PC-9 (cell line): ENCODE measurements at regions not wholly inside any gene's neighbourhood (a gene's known extent, or its start where the extent isn't known, plus 50 kb on each side); places are given as distances from the start of the nearest gene placed in this dataset.

Experiments used
- BruUV-seq: library from RNA; stranded (reverse); fragments of 400-500 nt; replicated peaks from 2 replicates; lab custom pipeline; 2021; lab: Mats Ljungman, UMichigan
- CTCF ChIA-PET: fragments of 300-600 bp; sonication (Branson Sonifier 250); formaldehyde crosslinking; loops from one replicate; lab custom pipeline; 2022; ENCODE audit warnings: antibody characterized with exemption; lab: Charles Lee
- POLR2A ChIA-PET: fragments of 300-600 bp; sonication (Branson Sonifier 250); formaldehyde crosslinking; loops from one replicate; lab custom pipeline; 2022; ENCODE audit warnings: antibody characterized with exemption; ENCODE audit not compliant: unreplicated experiment; lab: Charles Lee
- DNase-seq, 2 experiments: peaks; one replicate each; pipeline versions ENCODE4 v3.0.0 to v3.0.0-alpha.2; 2015 to 2022; ENCODE audit warnings: mixed read lengths in 1 of 2
- H2AFZ ChIP-seq: fragments of 200-600 bp; sonication (generic); 2 replicates; pipeline ENCODE4 v1.8.1; 2017; ENCODE audit warnings: antibody characterized with exemption
- H3F3A ChIP-seq: fragments of 200-600 bp; sonication (generic); 2 replicates; pipeline ENCODE4 v1.8.1; 2017; ENCODE audit warnings: antibody characterized with exemption, mild to moderate bottlenecking, low read depth; ENCODE audit not compliant: insufficient read depth
- H3K27ac ChIP-seq: fragments of 200-600 bp; sonication (generic); 2 replicates; pipeline ENCODE4 v1.6.1; 2016; ENCODE audit warnings: mixed run types
- H3K27me3 ChIP-seq: fragments of 200-600 bp; sonication (generic); 2 replicates; pipeline ENCODE4 v1.6.1; 2016; ENCODE audit warnings: low read depth, mixed run types; ENCODE audit not compliant: insufficient read depth
- H3K36me3 ChIP-seq: fragments of 200-600 bp; sonication (generic); 2 replicates; pipeline ENCODE4 v1.6.1; 2016; ENCODE audit warnings: low read depth, mixed run types
- H3K4me1 ChIP-seq: fragments of 200-600 bp; sonication (generic); replicated peaks from 2 replicates; pipeline ENCODE4 v1.6.1; 2016; ENCODE audit warnings: mixed run types; ENCODE audit not compliant: insufficient read depth
- H3K4me2 ChIP-seq: fragments of 200-600 bp; sonication (generic); 2 replicates; pipeline ENCODE4 v1.6.1; 2017; ENCODE audit warnings: mixed run types
- H3K4me3 ChIP-seq: fragments of 200-600 bp; sonication (generic); 2 replicates; pipeline ENCODE4 v1.6.1; 2016; ENCODE audit warnings: mixed run types
- H3K79me2 ChIP-seq: fragments of 200-600 bp; sonication (generic); 2 replicates; pipeline ENCODE4 v1.6.1; 2017; ENCODE audit warnings: low read depth, mixed run types
- H3K9me2 ChIP-seq: fragments of 200-600 bp; sonication (generic); 2 replicates; pipeline ENCODE4 v1.8.1; 2017; ENCODE audit warnings: mild to moderate bottlenecking; ENCODE audit not compliant: insufficient read depth
- H3K9me3 ChIP-seq: fragments of 200-600 bp; sonication (generic); 2 replicates; pipeline ENCODE4 v1.8.1; 2016; ENCODE audit warnings: low read depth; ENCODE audit not compliant: insufficient read depth
- H4K20me1 ChIP-seq: fragments of 200-600 bp; sonication (generic); 2 replicates; pipeline ENCODE4 v1.8.1; 2017; ENCODE audit not compliant: insufficient read depth
- EZH2 ChIP-seq: fragments of 200-600 bp; sonication (generic); IDR thresholded peaks from 2 replicates; pipeline ENCODE4 v1.8.0; 2017; ENCODE audit warnings: antibody characterized with exemption, low read depth
- intact Hi-C: fragments of 100-400 bp; cut with micrococcal nuclease; formaldehyde crosslinking; loops from one replicate; pipeline ENCODE4 v1.10.0; 2022; ENCODE audit not compliant: unreplicated experiment
- TF ChIP-seq, protein P1 (sequence below): fragments of 200-600 bp; sonication (generic); conservative IDR thresholded peaks from 2 replicates; pipeline ENCODE4 v1.6.1; 2017; ENCODE audit warnings: mixed run types, antibody characterized with exemption, mild to moderate bottlenecking, moderate library complexity

DNA sequence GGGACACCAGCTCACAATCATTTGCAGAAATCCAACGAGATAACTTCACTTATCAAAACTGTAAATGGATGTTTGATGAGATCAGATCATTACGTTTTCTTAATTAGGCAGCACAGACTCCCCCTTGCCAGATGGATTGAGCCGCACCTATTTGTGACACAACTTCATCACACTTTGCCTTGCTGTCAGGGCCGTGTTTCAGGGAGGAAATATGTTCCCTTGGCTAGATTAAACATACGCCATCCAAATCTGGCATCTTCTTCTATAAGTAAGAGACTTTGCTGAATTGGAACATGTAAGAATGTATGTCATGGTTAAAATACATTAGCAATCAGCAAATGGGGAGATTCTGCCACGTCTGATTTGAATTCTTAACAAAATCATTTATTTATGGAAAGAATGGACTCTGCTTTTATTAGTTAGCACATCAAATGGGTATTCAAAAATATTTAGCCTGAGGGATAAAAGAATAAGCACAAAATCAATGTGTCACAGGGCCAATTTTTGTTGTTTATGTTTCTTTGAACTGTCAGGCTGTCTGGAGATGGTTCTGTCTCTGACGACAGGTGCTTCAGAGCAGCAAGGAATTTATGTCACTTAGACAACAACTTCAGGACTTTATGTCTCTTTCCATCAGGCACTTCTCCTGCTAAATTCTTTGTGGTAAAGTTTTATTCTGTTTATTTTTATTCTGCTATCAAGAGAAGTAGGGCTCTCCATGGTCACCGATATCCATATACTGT lies 326.1 kb upstream of the NCAM1 start:
- intact Hi-C loops, result no loop called here
- H3K4me1 ChIP-seq, result peaks cover 6% of the 10 kb centered on the region
- no peaks in the 10 kb centered on the region for H3K27me3 ChIP-seq
- H4K20me1 ChIP-seq, result no peaks in the 10 kb centered on the region
- CTCF ChIA-PET, result no interaction called here
- no peak overlapping the region for H3K4me2 ChIP-seq
- BruUV-seq, result no TSS peak
- no peak overlapping the region for H2AFZ ChIP-seq
- H3K27ac ChIP-seq, result no peak overlapping the region
- no peak for TF ChIP-seq EZH2
- TF ChIP-seq, protein P1, sequence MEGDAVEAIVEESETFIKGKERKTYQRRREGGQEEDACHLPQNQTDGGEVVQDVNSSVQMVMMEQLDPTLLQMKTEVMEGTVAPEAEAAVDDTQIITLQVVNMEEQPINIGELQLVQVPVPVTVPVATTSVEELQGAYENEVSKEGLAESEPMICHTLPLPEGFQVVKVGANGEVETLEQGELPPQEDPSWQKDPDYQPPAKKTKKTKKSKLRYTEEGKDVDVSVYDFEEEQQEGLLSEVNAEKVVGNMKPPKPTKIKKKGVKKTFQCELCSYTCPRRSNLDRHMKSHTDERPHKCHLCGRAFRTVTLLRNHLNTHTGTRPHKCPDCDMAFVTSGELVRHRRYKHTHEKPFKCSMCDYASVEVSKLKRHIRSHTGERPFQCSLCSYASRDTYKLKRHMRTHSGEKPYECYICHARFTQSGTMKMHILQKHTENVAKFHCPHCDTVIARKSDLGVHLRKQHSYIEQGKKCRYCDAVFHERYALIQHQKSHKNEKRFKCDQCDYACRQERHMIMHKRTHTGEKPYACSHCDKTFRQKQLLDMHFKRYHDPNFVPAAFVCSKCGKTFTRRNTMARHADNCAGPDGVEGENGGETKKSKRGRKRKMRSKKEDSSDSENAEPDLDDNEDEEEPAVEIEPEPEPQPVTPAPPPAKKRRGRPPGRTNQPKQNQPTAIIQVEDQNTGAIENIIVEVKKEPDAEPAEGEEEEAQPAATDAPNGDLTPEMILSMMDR, result no peak
- H3K36me3 ChIP-seq, result no peaks in the 10 kb centered on the region
- no peaks in the 10 kb centered on the region for H3F3A ChIP-seq
- no peaks in the 10 kb centered on the region for H3K9me2 ChIP-seq
- no peaks in the 10 kb centered on the region for H3K79me2 ChIP-seq
- H3K9me3 ChIP-seq, result no peaks in the 10 kb centered on the region; the same call in none of the 2 replicates
- H3K4me3 ChIP-seq, result no peak overlapping the region
- POLR2A ChIA-PET, result no interaction called here
- DNase-seq, result no peak

DNA sequence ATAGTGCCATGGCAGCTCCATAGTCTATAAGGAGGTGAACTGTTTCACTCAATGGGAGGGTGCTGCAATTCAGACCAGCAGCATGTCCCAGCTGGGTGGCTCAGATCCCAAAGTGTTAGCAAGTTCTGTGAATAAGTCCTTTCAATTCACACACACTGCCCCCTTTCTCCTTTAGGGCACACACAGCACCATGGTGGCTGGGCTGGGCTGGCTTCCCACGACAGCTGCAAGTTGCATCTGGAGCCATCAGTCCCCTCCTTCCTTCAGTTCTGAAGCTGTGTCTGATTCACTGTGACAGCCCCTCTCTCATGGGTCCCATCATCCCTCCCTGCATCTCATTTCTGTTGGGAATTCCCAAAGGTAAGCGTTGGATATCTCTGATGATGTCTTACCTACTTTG lies 324.1 kb upstream of the NCAM1 start:
- H3K4me1 ChIP-seq, result peaks cover 6% of the 10 kb centered on the region
- H2AFZ ChIP-seq, result no peak overlapping the region
- H3K4me3 ChIP-seq, result no peak overlapping the region
- H3K4me2 ChIP-seq, result no peak overlapping the region
- CTCF ChIA-PET, result no interaction called here
- no TSS peak for BruUV-seq
- POLR2A ChIA-PET, result no interaction called here
- H4K20me1 ChIP-seq, result no peaks in the 10 kb centered on the region
- no peaks in the 10 kb centered on the region for H3K27me3 ChIP-seq
- no peaks in the 10 kb centered on the region for H3K36me3 ChIP-seq
- H3K27ac ChIP-seq, result no peak overlapping the region
- no peaks in the 10 kb centered on the region for H3F3A ChIP-seq
- no peak for TF ChIP-seq EZH2
- TF ChIP-seq, protein P1, result no peak
- no peaks in the 10 kb centered on the region for H3K9me2 ChIP-seq
- no peaks in the 10 kb centered on the region; the same call in none of the 2 replicates for H3K9me3 ChIP-seq
- H3K79me2 ChIP-seq, result no peaks in the 10 kb centered on the region
- intact Hi-C loops, result no loop called here
- no peak for DNase-seq

DNA sequence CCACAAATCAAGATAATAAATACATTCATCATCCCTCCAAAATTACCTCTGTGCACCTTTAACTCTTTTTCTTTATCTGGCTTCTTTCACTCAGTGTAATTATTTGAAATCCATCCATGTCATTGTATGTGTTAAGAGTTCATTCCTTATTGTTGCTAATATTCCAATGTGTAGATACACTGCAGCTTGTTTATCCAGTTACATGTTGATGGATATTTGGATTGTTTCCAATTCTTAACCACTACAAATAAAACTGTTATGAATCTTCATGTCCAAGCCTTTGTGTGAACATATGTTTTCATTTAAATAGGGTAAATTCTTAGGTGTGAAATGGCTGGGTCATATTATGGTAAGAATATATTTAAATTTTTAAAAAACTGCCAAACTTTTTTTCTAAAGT lies 323.3 kb upstream of the NCAM1 start:
- POLR2A ChIA-PET, result no interaction called here
- BruUV-seq, result no TSS peak

More for the DNA sequence above, 323.3 kb upstream of the NCAM1 start:
- H3K4me2 ChIP-seq, result no peak overlapping the region
- H3K79me2 ChIP-seq, result no peaks in the 10 kb centered on the region
- no peaks in the 10 kb centered on the region for H3K9me2 ChIP-seq
- TF ChIP-seq EZH2, result no peak
- TF ChIP-seq, protein P1, result no peak
- H3K4me3 ChIP-seq, result no peak overlapping the region
- H3K27ac ChIP-seq, result no peak overlapping the region
- H3K9me3 ChIP-seq, result no peaks in the 10 kb centered on the region; the same call in none of the 2 replicates
- H3K4me1 ChIP-seq, result peaks cover 1% of the 10 kb centered on the region
- H3F3A ChIP-seq, result no peaks in the 10 kb centered on the region
- no peaks in the 10 kb centered on the region for H3K27me3 ChIP-seq
- H2AFZ ChIP-seq, result no peak overlapping the region
- CTCF ChIA-PET, result no interaction called here
- H3K36me3 ChIP-seq, result no peaks in the 10 kb centered on the region
- intact Hi-C loops, result no loop called here
- H4K20me1 ChIP-seq, result no peaks in the 10 kb centered on the region
- no peak for DNase-seq
